ENCODE measurements at regions not wholly inside any gene's neighbourhood (a gene's known extent, or its start where the extent isn't known, plus 50 kb on each side); places are given as distances from the start of the nearest gene placed in this dataset.

DNA sequence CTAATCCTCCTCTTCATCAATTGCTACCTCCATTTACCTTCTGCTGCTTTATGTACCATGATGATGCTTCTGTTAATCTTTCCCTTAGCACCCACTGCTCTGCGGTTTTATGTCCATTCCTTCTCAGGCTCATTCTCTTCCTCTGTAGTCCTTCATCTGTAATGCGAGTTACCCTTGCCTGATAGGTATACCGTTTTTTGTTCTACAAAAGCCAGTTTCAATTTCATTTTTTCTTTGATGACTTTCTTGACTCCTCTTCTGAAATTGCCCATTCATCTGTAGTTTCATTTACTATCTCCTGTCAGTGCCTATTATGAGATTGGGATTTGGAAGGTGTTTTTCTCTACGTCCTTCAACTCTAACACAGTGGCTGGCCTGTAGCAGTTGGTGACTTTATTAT is 445.9 kb upstream of the ZNF717 start:
- Histone ChIP-seq H3K27me3 (no peaks in the 10 kb centered on the region), H3K4me1 (no peaks in the 10 kb centered on the region), H3K27ac (no peak overlapping the region), H3K36me3 (no peaks in the 10 kb centered on the region), H3K4me3 (no peak overlapping the region), H3K9me3 (no peaks in the 10 kb centered on the region)
- TF ChIP-seq CTCF (IDR thresholded peaks at IDR 0.05) (no peak), POLR2A (IDR thresholded peaks at IDR 0.05) (no peak), POLR2AphosphoS5 (IDR thresholded peaks at IDR 0.05) (no peak)
- intact Hi-C loops (cut with DNase I; ENCODE audit: low total_unique reads) = no loop called here
- no peak for DNase-seq (ENCODE audit: low spot score in 2 of 2)

DNA sequence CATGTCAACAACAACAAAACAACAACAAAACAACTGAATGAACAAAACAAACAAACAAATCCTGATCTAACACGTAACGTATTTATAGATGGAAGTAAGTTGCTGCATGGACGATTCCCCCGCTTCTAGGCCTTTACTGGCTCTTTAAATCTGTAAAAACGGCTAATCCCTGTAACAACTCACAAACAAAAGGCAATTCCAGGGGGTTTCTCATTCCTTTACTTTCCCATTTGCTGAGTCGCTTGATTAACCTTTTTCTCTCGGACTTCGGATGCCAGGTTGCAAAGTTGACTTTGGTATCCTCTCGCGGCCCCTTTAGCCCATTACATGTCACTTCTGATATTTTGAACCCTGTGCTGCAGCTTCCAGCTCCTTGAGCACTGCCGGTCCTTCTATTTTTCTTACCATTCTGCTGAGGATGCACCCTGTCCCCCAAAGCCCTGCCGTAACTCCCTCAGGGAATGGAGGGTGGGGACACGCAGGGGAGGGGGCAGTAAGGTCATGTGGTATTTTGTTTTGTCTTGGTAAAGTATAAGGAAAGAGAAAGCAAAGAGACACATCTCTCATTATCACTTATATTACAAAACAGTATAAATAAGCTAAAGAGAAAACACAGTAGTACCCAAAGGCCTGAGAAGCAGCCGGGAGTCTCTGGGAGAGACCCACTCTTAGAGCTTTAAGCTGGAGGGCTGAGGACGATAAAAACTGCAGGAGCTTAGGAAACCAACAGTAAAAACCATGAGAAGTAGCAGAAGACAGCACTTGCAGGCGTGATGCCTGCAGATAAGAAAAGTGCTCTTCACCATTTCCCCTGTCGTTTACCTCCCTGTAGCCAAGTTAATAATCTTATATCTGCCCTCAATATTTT is 457.8 kb upstream of the ZNF717 start:
- intact Hi-C loops (cut with DNase I; ENCODE audit: low total_unique reads) = no loop called here
- no peaks in the 10 kb centered on the region for H3K36me3 ChIP-seq
- H3K27ac ChIP-seq = no peak overlapping the region
- no peaks in the 10 kb centered on the region for H3K9me3 ChIP-seq
- TF ChIP-seq CTCF (IDR thresholded peaks at IDR 0.05) = no peak
- no peak for TF ChIP-seq POLR2A (IDR thresholded peaks at IDR 0.05)
- TF ChIP-seq POLR2AphosphoS5 (IDR thresholded peaks at IDR 0.05) = no peak
- H3K27me3 ChIP-seq = no peaks in the 10 kb centered on the region
- no peak overlapping the region for H3K4me3 ChIP-seq
- no peaks in the 10 kb centered on the region for H3K4me1 ChIP-seq
- DNase-seq (ENCODE audit: low spot score in 2 of 2) = no peak

DNA sequence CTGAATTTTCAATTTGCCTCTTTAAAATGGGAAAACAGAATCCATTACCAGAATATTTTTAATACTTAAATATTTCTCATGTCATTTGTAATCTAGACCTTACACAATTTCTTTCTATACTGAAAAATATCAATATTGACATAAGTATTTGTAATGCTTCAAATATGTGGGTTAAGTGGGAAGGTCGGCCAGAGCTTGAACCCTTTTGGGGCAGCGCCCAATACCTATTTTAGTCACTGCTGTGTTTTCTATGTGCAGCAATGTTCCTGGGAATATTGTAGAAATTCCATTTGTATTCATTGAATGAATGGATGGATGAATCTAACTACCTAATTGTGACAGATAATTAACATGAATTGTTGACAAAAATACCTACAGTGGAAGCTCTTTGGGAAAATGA is 459.7 kb upstream of the ZNF717 start:
- Histone ChIP-seq H3K9me3 (no peaks in the 10 kb centered on the region), H3K27me3 (no peaks in the 10 kb centered on the region), H3K4me3 (no peak overlapping the region), H3K27ac (no peak overlapping the region), H3K4me1 (no peaks in the 10 kb centered on the region), H3K36me3 (no peaks in the 10 kb centered on the region)
- intact Hi-C loops (cut with DNase I; ENCODE audit: low total_unique reads) = no loop called here
- TF ChIP-seq POLR2A (IDR thresholded peaks at IDR 0.05) (no peak), POLR2AphosphoS5 (IDR thresholded peaks at IDR 0.05) (no peak), CTCF (IDR thresholded peaks at IDR 0.05) (no peak)
- no peak for DNase-seq (ENCODE audit: low spot score in 2 of 2)

GRCh38 chr3:76245622-76246021 is 460.3 kb upstream of the ZNF717 start:
- Histone ChIP-seq H3K4me1 (no peaks in the 10 kb centered on the region), H3K9me3 (no peaks in the 10 kb centered on the region), H3K27me3 (no peaks in the 10 kb centered on the region), H3K36me3 (no peaks in the 10 kb centered on the region), H3K4me3 (no peak overlapping the region), H3K27ac (no peak overlapping the region)
- no peak for DNase-seq (ENCODE audit: low spot score in 2 of 2)
- no peak for TF ChIP-seq POLR2A (IDR thresholded peaks at IDR 0.05)
- no peak for TF ChIP-seq POLR2AphosphoS5 (IDR thresholded peaks at IDR 0.05)
- TF ChIP-seq CTCF (IDR thresholded peaks at IDR 0.05) = no peak
- intact Hi-C loops (cut with DNase I; ENCODE audit: low total_unique reads) = no loop called here

GRCh38 chr3:76264496-76264895 is 479.1 kb upstream of the ZNF717 start:
- no peaks in the 10 kb centered on the region for H3K27me3 ChIP-seq
- intact Hi-C loops (cut with DNase I; ENCODE audit: low total_unique reads) = no loop called here
- H3K9me3 ChIP-seq = no peaks in the 10 kb centered on the region
- no peaks in the 10 kb centered on the region for H3K4me1 ChIP-seq
- H3K4me3 ChIP-seq = no peak overlapping the region
- no peak overlapping the region for H3K27ac ChIP-seq
- DNase-seq (ENCODE audit: low spot score in 2 of 2) = no peak
- no peak for TF ChIP-seq CTCF (IDR thresholded peaks at IDR 0.05)
- TF ChIP-seq POLR2AphosphoS5 (IDR thresholded peaks at IDR 0.05) = no peak
- no peaks in the 10 kb centered on the region for H3K36me3 ChIP-seq

Measured in breast epithelium (tissue), 4 donors.